ENCODE measurements at regions not wholly inside any gene's neighbourhood (a gene's known extent, or its start where the extent isn't known, plus 50 kb on each side); places are given as distances from the start of the nearest gene placed in this dataset.
"Not testable (repeated sequence)": the region's sequence is repeated elsewhere in the genome, so short reads cannot be mapped to it uniquely, and the experiment has no call there.

DNA sequence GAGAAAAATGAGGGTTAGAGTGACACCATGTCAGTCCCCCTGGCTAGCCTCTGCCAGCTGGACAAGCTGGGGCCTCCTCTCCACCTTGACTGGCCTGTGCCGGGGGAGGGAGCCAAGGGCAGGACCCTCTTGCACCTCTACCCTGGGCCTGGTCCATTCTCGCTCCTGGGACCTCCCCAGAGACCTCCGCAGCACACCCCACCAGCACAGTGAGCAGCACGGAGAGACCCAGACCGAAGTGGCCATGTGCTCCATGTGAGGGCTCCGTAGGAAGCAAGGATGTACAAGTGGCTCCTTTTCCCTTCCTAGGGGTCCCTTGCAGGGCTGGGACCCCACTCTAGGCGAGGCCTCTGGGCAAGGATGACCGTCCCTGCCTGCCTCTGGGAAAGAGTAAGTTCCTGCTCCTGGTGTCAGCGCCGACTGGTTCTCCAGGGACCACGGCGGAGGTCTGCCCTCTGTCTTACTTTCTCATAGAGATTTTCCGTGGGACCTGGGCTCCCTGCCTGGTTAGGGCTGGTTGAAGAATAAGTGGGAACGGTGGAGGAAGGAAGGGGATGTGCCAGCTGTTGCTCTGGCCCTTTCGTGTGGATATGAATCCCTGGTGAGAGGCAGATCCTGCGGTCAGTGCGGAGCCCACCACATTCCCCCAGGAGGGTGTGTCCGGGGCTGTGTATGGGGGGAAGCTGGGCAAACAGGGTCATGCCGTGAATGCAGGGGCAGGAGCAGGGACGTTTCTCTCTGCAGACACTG lies 124.2 kb downstream of the METRNL start:
- Histone ChIP-seq H3K36me3 (ENCODE audit: control insufficient read depth, insufficient read depth, low read length, severe bottlenecking) (no peaks in the 10 kb centered on the region), H3K9me3 (ENCODE audit: control insufficient read depth, low read length) (no peaks in the 10 kb centered on the region), H3K4me1 (ENCODE audit: control insufficient read depth, insufficient read depth, low read length) (peaks cover 42% of the 10 kb centered on the region), H3K9ac (ENCODE audit: low read length) (peak overlapping the region; percentile 63), H3K4me3 (ENCODE audit: low read length) (no peak overlapping the region), H3K27me3 (replicated peaks; ENCODE audit: control insufficient read depth, insufficient read depth, low read length) (no peaks in the 10 kb centered on the region)
- no peak for DNase-seq (ENCODE audit: low read depth)

GRCh38 chr17:83204230-83204725 lies 124.9 kb downstream of the METRNL start:
- peaks cover 42% of the 10 kb centered on the region for H3K4me1 ChIP-seq (ENCODE audit: control insufficient read depth, insufficient read depth, low read length)
- H3K4me3 ChIP-seq (ENCODE audit: low read length): no peak overlapping the region
- no peaks in the 10 kb centered on the region for H3K9me3 ChIP-seq (ENCODE audit: control insufficient read depth, low read length)
- DNase-seq (ENCODE audit: low read depth): no peak
- peak overlapping the region; percentile 63 for H3K9ac ChIP-seq (ENCODE audit: low read length)
- H3K36me3 ChIP-seq (ENCODE audit: control insufficient read depth, insufficient read depth, low read length, severe bottlenecking): no peaks in the 10 kb centered on the region
- H3K27me3 ChIP-seq (replicated peaks; ENCODE audit: control insufficient read depth, insufficient read depth, low read length): no peaks in the 10 kb centered on the region

DNA sequence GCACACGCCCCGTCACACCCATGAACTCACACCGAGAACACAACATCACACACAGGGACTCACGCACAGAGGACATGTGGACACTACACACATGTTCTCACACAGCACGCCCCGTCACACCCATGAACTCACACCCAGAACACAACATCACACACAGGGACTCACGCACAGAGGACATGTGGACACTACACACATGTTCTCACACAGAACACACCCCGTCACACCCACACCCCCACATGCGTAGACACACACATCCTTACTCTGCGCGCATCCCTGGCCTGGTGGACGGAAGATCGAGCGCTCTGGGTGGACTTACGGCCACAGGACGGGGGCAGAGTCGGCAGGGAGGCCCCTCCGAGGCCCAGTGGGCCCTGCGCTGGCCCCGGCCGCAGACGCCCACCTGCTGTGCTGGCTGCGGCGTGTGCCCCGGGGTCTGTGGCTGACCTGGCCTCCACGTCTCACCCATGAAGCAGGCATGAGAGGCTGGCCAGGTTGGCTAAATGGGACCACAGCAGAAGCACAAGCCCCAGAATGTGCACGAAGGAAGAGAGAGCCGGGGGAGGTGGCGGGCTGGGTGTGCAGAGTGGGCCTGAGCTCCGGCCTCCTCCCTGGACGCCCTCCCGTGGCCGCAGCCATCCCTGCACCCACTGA lies 125.5 kb downstream of the METRNL start:
- H3K9ac ChIP-seq (ENCODE audit: low read length); H3K9me3 ChIP-seq (ENCODE audit: control insufficient read depth, low read length); H3K27me3 ChIP-seq (replicated peaks; ENCODE audit: control insufficient read depth, insufficient read depth, low read length); DNase-seq (ENCODE audit: low read depth); H3K4me3 ChIP-seq (ENCODE audit: low read length); H3K36me3 ChIP-seq (ENCODE audit: control insufficient read depth, insufficient read depth, low read length, severe bottlenecking): not testable (repeated sequence)
- peaks cover 36% of the 10 kb centered on the region for H3K4me1 ChIP-seq (ENCODE audit: control insufficient read depth, insufficient read depth, low read length)

- not testable (repeated sequence) for H3K9me3 ChIP-seq (ENCODE audit: control insufficient read depth, low read length); H3K4me3 ChIP-seq (ENCODE audit: low read length); H3K9ac ChIP-seq (ENCODE audit: low read length); H3K36me3 ChIP-seq (ENCODE audit: control insufficient read depth, insufficient read depth, low read length, severe bottlenecking); H3K27me3 ChIP-seq (replicated peaks; ENCODE audit: control insufficient read depth, insufficient read depth, low read length); DNase-seq (ENCODE audit: low read depth)
- H3K4me1 ChIP-seq (ENCODE audit: control insufficient read depth, insufficient read depth, low read length): peaks cover 30% of the 10 kb centered on the region
Measured at GRCh38 chr17:83205387-83206035, 126.1 kb downstream of the METRNL start.

DNA sequence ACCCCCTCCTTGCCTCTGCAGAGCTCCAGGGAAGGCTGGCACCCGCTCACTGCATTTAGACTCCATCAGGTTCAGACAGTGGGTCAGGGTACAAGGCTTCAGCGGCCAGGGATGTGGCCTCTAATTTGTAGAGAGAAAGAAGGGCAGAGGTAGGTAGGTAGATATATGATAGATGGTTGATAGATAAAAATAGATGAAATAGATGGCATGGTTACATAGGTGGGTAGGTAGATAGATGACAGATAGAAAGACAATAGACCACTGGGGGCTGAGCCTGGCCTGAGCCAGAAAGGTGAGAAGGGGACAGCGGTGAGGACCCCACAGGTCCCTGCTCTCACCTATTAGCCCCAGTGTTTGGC lies 126.6 kb downstream of the METRNL start:
- H3K4me3 ChIP-seq (ENCODE audit: low read length); H3K27me3 ChIP-seq (replicated peaks; ENCODE audit: control insufficient read depth, insufficient read depth, low read length); H3K9me3 ChIP-seq (ENCODE audit: control insufficient read depth, low read length); DNase-seq (ENCODE audit: low read depth); H3K9ac ChIP-seq (ENCODE audit: low read length); H3K36me3 ChIP-seq (ENCODE audit: control insufficient read depth, insufficient read depth, low read length, severe bottlenecking): not testable (repeated sequence)
- peaks cover 25% of the 10 kb centered on the region for H3K4me1 ChIP-seq (ENCODE audit: control insufficient read depth, insufficient read depth, low read length)

GRCh38 chr17:83206819-83207588 lies 127.6 kb downstream of the METRNL start:
- H3K4me3 ChIP-seq (ENCODE audit: low read length); H3K9ac ChIP-seq (ENCODE audit: low read length): not testable (repeated sequence)

DNA sequence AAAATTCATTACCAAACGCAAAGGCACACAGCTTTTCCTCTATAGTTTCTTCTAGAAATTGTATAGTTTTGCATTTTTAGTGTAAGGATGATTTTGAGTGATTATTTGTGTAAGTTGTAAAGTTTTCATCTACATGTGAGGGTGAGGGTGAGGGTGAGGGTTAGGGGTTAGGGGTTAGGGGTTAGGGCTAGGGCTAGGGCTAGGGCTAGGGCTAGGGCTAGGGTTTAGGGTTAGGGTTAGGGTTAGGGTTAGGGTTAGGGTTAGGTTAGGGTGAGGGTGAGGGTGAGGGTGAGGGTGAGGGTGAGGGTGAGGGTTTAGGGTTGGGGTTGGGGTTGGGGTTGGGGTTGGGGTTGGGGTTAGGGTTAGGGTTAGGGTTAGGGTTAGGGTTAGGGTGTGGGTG lies 167.6 kb downstream of the METRNL start:
- H3K9me3 ChIP-seq (ENCODE audit: control insufficient read depth, low read length); H3K4me1 ChIP-seq (ENCODE audit: control insufficient read depth, insufficient read depth, low read length); H3K9ac ChIP-seq (ENCODE audit: low read length); H3K27me3 ChIP-seq (replicated peaks; ENCODE audit: control insufficient read depth, insufficient read depth, low read length); H3K4me3 ChIP-seq (ENCODE audit: low read length); H3K36me3 ChIP-seq (ENCODE audit: control insufficient read depth, insufficient read depth, low read length, severe bottlenecking): not testable (repeated sequence)
- DNase-seq (ENCODE audit: low read depth): peak; percentile 37

More at GRCh38 chr17:83206819-83207588, 127.6 kb downstream of the METRNL start:
- peaks cover 23% of the 10 kb centered on the region for H3K4me1 ChIP-seq (ENCODE audit: control insufficient read depth, insufficient read depth, low read length)
- H3K27me3 ChIP-seq (replicated peaks; ENCODE audit: control insufficient read depth, insufficient read depth, low read length); H3K9me3 ChIP-seq (ENCODE audit: control insufficient read depth, low read length); H3K36me3 ChIP-seq (ENCODE audit: control insufficient read depth, insufficient read depth, low read length, severe bottlenecking); DNase-seq (ENCODE audit: low read depth): not testable (repeated sequence)
